ENCODE measurements at regions not wholly inside any gene's neighbourhood (a gene's known extent, or its start where the extent isn't known, plus 50 kb on each side); places are given as distances from the start of the nearest gene placed in this dataset.
A peak's percentile ranks its signal among the peaks of the same experiment; 100 is the strongest.

GRCh38 chr12:115659422-115659821 lies 618.1 kb downstream of the MED13L start:
- DNase-seq (ENCODE audit: low read depth in 4 of 4, low spot score in 3 of 4) = no peak

DNA sequence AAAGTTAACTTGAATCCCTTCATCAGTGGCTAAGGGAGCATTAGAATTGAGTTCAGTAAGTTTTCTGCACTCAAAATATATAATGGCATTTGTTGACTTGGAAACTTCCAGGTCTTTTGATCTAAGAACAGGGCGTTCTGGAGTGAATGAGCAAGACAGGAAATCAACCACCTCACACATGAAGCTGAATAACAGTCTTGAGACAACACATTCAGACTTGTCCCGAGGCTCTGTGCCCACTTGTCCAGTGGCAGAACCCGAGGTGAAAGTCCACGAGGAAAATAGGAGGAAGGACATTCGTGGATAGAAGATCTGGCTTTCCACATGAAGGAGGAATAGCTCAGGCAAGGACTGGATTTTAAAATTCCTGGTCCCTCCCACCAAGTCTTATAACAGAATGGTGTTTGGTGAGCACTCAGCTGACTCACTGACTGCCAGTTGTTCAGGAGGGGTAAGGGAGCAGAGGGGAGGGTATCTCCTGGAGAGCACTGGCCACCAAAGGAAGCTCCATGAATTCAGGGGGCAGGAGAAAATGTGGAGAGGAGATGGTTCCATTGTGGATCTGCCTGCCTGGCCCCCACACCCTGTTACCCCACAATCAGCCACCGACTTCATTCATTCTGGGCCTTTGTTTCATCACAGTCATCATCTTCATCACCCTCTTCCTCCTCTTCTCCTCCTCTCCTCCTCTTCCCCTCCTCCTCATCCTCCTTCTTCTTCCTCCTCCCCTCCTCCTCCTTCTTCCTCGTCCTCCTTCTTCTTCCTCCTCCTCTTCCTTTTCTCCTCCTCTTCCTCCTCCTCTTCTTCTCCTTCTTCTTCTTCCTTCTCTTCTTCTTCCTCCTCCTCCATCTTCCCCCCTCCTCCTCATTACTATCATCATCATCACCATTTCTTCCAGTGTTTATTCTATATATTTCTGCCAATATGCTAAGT lies 620.1 kb downstream of the MED13L start:
- no peak for DNase-seq (ENCODE audit: low read depth in 4 of 4, low spot score in 3 of 4)

- DNase-seq (ENCODE audit: low read depth in 4 of 4, low spot score in 3 of 4) = no peak
Observed at GRCh38 chr12:115650026-115650425, 627.5 kb downstream of the MED13L start.

DNA sequence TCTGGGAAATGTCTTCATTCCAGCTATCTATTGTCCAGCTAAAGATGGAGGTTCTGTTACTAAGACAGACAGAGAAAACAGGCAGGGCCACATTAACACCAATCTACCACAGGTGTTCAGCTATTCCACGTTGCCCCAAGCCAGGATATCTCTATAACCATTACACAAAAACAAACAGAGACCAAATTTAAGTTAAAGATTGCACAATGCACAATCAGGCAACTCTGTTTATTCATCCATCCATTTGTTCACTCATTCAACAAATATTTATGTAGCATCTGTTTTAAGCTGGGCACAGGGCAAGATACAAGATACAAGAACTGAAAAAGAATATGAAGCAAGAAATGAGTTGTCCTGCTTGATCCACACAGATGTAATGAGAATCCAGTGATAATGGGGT lies 629.0 kb downstream of the MED13L start:
- no peak for DNase-seq (ENCODE audit: low read depth in 4 of 4, low spot score in 3 of 4)

GRCh38 chr12:115646210-115646609 lies 631.3 kb downstream of the MED13L start:
- no peak for DNase-seq (ENCODE audit: low read depth in 4 of 4, low spot score in 3 of 4)

GRCh38 chr12:115640929-115641328 lies 636.6 kb downstream of the MED13L start:
- DNase-seq (ENCODE audit: low read depth in 4 of 4, low spot score in 3 of 4) = no peak

DNA sequence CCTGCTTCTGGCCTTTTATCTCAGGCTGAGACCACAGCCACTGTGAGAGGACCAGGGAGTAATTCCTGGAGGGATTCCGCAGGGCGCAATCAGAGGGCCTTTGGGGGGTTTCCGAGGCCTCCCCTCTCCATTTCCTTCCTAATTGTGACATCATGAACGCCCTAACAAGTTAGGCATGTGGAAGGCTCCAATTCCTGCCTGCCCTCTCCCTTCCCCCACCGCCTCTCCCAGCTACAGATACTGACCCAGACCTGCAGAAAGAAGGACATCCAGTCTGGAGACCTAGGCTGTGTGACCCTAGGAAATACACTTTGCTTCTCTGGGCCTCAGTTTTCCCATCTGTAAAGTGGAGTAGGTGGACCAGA lies 637.9 kb downstream of the MED13L start:
- no peak for DNase-seq (ENCODE audit: low read depth in 4 of 4, low spot score in 3 of 4)

DNA sequence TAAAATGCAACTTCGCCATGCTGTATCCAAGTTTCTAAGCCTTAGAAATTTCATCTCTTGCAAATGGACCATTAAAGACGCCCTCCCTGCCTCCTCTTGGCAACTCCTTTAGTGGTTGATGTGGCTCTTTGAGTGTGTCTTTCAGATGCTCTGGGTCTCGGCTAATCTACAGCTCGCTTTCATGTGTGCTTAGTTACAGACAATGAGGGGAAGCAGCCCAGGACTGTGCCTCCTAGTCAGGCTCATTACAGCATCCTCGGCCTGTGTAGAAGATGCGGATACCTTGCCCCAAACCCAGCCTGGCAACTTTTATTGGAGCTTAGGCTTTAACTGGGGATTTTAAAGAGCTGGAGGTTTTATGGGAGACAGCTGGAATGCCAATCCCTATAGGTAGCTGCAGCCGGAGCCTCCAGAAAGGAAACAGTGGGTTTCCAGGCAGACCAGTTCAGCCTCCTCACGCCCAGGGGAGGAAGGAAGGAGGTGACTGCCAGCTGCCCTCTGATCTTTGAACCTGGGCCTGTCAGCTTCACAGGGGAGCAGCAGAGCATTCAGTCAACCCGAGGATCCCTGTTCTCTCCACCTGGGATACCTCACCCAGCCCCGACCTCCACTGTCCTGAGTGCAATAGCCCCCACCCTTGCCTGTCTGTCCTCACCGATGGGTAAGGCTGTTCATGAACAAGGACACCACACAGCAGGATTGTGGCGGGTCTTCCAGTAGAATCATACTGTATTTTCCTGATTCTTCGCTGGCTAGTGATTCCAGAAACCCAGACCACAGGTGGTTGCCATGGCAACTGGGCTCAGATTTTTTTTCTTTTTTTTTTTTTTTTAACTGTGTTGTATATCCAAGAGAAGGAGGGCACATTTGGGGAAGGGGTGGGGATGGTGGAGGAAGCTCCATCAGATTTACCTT lies 638.5 kb downstream of the MED13L start:
- no peak for DNase-seq (ENCODE audit: low read depth in 4 of 4, low spot score in 3 of 4)

DNA sequence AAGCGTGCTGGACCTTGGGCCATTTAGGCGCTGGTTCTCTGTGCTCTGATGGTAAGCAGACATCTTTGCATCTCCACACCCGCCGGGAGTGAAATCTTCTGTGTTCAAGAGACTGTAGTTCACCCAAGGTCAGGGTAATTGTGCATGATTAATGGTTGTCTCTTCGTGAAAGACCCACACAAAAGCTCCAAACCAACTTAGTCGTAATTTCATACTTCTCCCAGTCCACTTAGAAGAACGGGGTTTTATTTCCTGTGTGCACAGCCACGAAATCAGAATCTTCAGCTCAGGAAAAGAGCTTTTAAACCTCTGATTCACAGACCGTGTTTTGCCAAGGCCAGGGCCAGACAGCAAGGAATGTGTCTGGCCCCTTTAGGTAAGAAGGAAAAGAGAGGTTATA lies 640.9 kb downstream of the MED13L start:
- no peak for DNase-seq (ENCODE audit: low read depth in 4 of 4, low spot score in 3 of 4)

DNA sequence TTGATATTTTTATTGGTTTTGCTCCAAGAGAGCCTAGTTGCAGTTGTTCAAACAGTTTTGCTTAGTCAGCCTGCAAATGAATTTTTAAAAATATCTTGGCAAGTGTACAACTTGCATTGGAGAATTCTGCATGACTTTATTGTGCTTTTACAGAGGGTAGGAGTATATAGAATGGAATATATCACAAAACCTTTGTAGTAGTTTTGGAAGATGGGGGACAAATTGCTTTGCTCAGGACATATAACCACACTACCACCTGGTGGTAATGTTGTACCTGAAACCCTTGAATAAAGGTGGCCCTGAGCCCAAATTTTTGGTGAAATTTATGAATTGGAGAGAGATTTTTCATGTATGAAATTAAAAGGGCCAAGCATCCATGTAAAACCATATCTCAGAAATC lies 645.2 kb downstream of the MED13L start:
- no peak for DNase-seq (ENCODE audit: low read depth in 4 of 4, low spot score in 3 of 4)

DNA sequence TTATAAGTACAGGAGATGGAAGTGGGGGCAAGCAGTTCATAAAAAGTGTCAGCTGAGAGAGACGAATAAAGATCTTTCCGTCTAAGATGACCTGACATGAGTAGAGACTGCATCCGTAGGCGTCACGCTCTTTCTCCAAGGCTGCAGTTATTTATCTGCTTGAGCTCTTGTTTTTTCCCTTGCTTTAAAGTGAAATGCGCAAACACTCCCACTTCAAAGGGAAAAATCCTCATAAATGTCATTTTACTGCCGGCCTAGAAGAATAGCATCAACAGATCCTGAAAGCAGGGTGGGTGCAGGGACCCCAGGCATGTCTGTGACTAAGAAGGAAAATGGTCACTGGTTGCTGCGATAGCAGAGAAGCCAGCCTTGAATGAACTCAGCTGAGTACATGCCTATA lies 647.4 kb downstream of the MED13L start:
- peak in 1 of 4 donors; percentile 47 for DNase-seq (ENCODE audit: low read depth in 4 of 4, low spot score in 3 of 4)

- DNase-seq (ENCODE audit: low read depth in 4 of 4, low spot score in 3 of 4) = no peak
Observed at GRCh38 chr12:115626210-115626609, 651.3 kb downstream of the MED13L start.

GRCh38 chr12:115623764-115624334 lies 653.6 kb downstream of the MED13L start:
- DNase-seq (ENCODE audit: low read depth in 4 of 4, low spot score in 3 of 4) = no peak

- no peak for DNase-seq (ENCODE audit: low read depth in 4 of 4, low spot score in 3 of 4)
Observed at GRCh38 chr12:115623275-115623674, 654.2 kb downstream of the MED13L start.

GRCh38 chr12:115620816-115621215 lies 656.7 kb downstream of the MED13L start:
- no peak for DNase-seq (ENCODE audit: low read depth in 4 of 4, low spot score in 3 of 4)

DNA sequence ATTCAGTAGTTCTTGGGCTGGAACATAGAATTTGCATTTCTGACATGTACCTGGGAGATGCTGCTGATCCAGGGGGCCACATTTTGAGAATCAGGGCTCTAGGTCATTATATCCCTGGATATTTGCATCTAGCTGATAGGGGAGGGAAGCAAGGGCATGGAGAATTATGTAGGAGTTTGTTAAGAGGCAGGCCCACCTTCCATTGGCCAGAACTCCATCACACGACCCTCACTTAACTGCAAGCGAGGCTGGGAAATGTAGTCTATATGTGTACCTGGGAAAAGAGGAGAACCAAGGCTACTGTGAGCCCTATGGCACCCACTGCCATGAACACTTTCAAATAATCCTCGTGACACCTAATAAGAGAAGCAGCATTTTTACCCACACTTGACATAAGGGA lies 657.6 kb downstream of the MED13L start:
- no peak for DNase-seq (ENCODE audit: low read depth in 4 of 4, low spot score in 3 of 4)

DNA sequence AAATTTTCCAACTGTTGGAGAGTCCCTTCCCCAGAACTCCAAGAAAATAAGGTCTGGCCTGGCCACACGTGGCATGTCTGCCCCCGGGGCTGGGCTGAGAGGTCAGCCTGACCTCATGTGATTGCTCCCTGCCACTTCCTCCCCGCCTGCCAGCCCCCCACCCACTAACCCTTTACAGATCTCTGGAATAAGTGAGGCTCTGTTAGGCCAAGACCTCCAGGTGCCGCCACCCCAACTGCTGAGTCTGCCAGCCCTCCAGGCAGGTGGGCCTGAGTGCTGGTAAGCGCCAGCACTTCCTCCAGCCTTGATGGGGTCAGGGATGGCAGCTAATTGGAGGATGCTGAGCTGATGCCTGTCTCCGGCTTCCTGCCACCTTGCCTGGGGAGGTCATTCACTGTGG lies 658.4 kb downstream of the MED13L start:
- no peak for DNase-seq (ENCODE audit: low read depth in 4 of 4, low spot score in 3 of 4)

DNA sequence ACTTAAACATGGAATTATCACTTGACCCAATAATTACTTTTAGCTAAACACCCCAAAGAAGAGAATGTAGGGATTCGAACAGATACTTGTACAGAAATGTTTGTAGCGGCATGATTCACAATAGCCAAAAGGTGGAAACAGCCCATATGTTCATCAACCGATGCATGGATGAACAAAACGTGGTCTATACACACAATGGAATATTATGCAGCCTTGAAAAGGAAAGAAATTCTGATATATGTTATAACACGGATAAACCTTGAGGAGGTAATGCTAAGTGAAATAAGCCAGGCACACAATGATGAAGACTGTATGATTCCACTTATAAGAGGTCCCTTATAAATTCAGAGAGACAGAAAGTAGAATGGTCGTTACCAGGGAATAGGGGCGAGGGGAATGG lies 659.4 kb downstream of the MED13L start:
- DNase-seq (ENCODE audit: low read depth in 4 of 4, low spot score in 3 of 4) = no peak

- no peak for DNase-seq (ENCODE audit: low read depth in 4 of 4, low spot score in 3 of 4)
Observed at GRCh38 chr12:115617391-115617790, 660.1 kb downstream of the MED13L start.

DNA sequence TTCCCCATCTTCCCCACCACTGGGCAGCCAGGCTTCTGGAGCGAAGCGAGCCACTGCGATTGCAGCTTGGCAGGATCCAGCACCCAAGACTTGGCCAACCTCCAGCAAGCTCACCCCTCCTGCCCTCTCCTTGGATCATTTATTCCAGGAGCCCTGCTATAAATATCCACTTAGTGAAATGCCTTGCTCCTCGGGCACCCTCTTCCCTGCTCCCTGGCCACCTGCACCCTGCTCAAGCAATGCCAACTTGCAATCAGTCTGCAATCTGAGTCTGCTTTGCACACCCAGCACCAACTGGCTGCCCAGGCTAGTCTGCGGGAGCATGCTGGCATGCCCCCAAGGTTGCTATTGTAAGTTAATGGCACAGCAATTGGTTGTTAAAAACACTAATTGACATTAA lies 666.0 kb downstream of the MED13L start:
- no peak for DNase-seq (ENCODE audit: low read depth in 4 of 4, low spot score in 3 of 4)

DNA sequence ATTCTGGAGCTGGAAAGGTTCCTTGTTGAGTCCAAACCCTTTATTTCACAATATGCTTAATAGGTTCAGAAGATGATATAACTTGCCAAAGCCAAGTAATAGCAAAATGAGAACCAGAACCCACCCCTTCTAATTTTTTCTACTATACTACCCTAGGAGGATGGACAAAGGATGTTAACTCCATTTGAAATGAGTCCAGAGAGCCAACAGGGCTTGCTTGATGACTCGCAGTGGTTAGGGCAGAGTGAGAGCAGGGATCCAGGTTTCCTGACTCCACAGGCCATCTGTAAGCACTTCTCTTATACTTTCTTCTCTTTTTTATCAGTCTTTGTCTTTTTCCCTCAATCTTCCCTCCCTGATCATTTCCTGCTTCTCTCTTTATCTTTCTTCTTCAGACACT lies 668.1 kb downstream of the MED13L start:
- no peak for DNase-seq (ENCODE audit: low read depth in 4 of 4, low spot score in 3 of 4)
